Endodermal cell (in vitro differentiated cells): ENCODE measurements at regions not wholly inside any gene's neighbourhood (a gene's known extent, or its start where the extent isn't known, plus 50 kb on each side); places are given as distances from the start of the nearest gene placed in this dataset.
A peak's percentile ranks its signal among the peaks of the same experiment; 100 is the strongest.

ENCODE experiments used
- DNase-seq: peaks from one replicate; pipeline ENCODE4 v3.0.0-alpha.2; 2017
- H3K27ac ChIP-seq: 2 replicates; pipeline ENCODE4 v1.5.1; 2013; ENCODE audit warnings: mild to moderate bottlenecking, low read depth, low read length, moderate library complexity
- H3K27me3 ChIP-seq: 2 replicates; pipeline ENCODE4 v1.6.1; 2013; ENCODE audit warnings: mild to moderate bottlenecking, low read length, moderate library complexity; ENCODE audit not compliant: insufficient read depth, control insufficient read depth, poor library complexity, severe bottlenecking
- H3K36me3 ChIP-seq: 2 replicates; pipeline ENCODE4 v1.7.0; 2013; ENCODE audit warnings: mild to moderate bottlenecking, low read length, moderate library complexity; ENCODE audit not compliant: control insufficient read depth, insufficient read depth
- H3K4me1 ChIP-seq: one replicate; pipeline ENCODE4 v1.7.0; 2013; ENCODE audit warnings: low read length; ENCODE audit not compliant: control insufficient read depth, insufficient read depth
- H3K4me3 ChIP-seq: 2 replicates; pipeline ENCODE4 v1.5.1; 2013; ENCODE audit warnings: mild to moderate bottlenecking, low read length, moderate library complexity
- H3K9ac ChIP-seq: 2 replicates; pipeline ENCODE4 v1.6.1; 2013; ENCODE audit warnings: mild to moderate bottlenecking, low read length, moderate library complexity; ENCODE audit not compliant: poor library complexity, severe bottlenecking; ENCODE audit errors: extremely low read depth
- H3K9me3 ChIP-seq: 2 replicates; pipeline ENCODE4 v1.6.1; 2013; ENCODE audit warnings: mild to moderate bottlenecking, low read length, moderate library complexity; ENCODE audit not compliant: control insufficient read depth
- H3K27ac Mint-ChIP-seq: 2 replicates; pipeline ENCODE4 v1.8.0; 2020; ENCODE audit warnings: mixed read lengths
- H3K27me3 Mint-ChIP-seq: 2 replicates; pipeline ENCODE4 v1.8.0; 2021; ENCODE audit warnings: mild to moderate bottlenecking, mixed read lengths; ENCODE audit not compliant: insufficient read depth
- H3K36me3 Mint-ChIP-seq: 2 replicates; pipeline ENCODE4 v1.8.0; 2020; ENCODE audit warnings: low read depth, mixed read lengths
- H3K4me1 Mint-ChIP-seq: 2 replicates; pipeline ENCODE4 v1.8.0; 2020; ENCODE audit warnings: mixed read lengths
- H3K4me3 Mint-ChIP-seq: 2 replicates; pipeline ENCODE4 v1.8.0; 2020; ENCODE audit warnings: mild to moderate bottlenecking, moderate library complexity, mixed read lengths
- H3K9me3 Mint-ChIP-seq: 2 replicates; pipeline ENCODE4 v1.8.0; 2020; ENCODE audit warnings: mild to moderate bottlenecking, mixed read lengths
- CTCF ChIP-seq: fragments of 200-600 bp; sonication (generic); conservative IDR thresholded peaks from 2 replicates; pipeline ENCODE4 v1.5.0; 2021; ENCODE audit warnings: antibody characterized with exemption, mild to moderate bottlenecking
- WGBS, 2 experiments: methylation state at CpG; one replicate each; pipeline versions ENCODE4 v1.1.5 to v1.1.7; 2013; ENCODE audit warnings: missing lambda C conversion rate in 2 of 2, mixed read lengths in 1 of 2; ENCODE audit not compliant: insufficient coverage in 1 of 2, insufficient read length in 1 of 2; 5-methylcytosine and 5-hydroxymethylcytosine counted together

DNA sequence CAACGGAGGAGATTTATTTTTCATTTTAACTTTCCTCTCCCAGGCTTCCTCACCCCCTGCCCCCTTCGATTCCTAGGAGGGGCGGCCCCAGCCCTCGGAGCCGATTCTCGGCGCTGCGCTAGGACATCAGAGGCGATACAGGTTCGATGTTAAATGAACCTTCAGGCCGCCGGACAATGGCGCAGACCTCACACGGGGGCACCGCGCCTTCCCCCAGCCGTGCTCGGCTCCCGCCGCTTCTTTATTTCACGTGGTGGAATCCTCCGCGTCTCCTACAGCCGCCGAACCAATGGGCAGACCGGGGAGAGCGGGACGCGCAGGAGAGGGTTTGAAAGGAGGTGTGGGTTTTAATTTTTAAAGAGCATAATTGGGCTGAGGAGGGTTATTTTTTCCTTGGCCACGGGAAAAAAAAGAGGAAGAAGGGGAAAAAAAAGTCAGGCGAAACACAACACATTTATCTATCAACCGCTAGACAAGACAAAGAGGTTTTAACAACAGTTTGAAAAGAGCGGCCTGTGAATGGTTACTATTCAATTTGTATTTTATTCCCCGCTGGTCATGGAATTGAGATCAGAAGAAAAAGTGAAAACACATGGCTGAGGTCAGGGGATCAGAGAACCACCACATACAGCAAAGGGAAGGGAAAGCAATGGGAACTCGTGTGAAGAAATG is 126.8 kb downstream of the TMEM174 start:
- H3K27ac ChIP-seq: no peak overlapping the region
- H3K27ac Mint-ChIP-seq: no peak overlapping the region
- H3K4me1 Mint-ChIP-seq: peaks cover 41% of the 10 kb centered on the region
- H3K27me3 ChIP-seq: peaks cover 100% of the 10 kb centered on the region
- H3K4me1 ChIP-seq: peaks cover 10% of the 10 kb centered on the region
- no peaks in the 10 kb centered on the region for H3K9me3 ChIP-seq
- no peaks in the 10 kb centered on the region for H3K36me3 Mint-ChIP-seq
- peaks cover 98% of the 10 kb centered on the region for H3K27me3 Mint-ChIP-seq
- 1% methylated on average over 14 to 34 of the region's 35 CpGs for WGBS, 2 experiments
- H3K9ac ChIP-seq: no peak overlapping the region
- no peak for TF ChIP-seq CTCF
- no peaks in the 10 kb centered on the region for H3K9me3 Mint-ChIP-seq
- H3K4me3 Mint-ChIP-seq: peak overlapping the region; percentile 38
- DNase-seq: peak; percentile 77
- peak overlapping the region; percentile 69 for H3K4me3 ChIP-seq
- H3K36me3 ChIP-seq: no peaks in the 10 kb centered on the region

- Histone ChIP-seq H3K27me3 (peaks cover 95% of the 10 kb centered on the region), H3K9me3 (no peaks in the 10 kb centered on the region), H3K27ac (no peak overlapping the region), H3K4me3 (peak overlapping the region; percentile 69), H3K4me1 (peaks cover 10% of the 10 kb centered on the region), H3K36me3 (no peaks in the 10 kb centered on the region), H3K9ac (no peak overlapping the region)
- DNase-seq: peak; percentile 87
- Mint-ChIP-seq H3K27me3 (peaks cover 98% of the 10 kb centered on the region), H3K4me3 (peak overlapping the region; percentile 38), H3K36me3 (no peaks in the 10 kb centered on the region), H3K4me1 (peaks cover 41% of the 10 kb centered on the region), H3K9me3 (no peaks in the 10 kb centered on the region), H3K27ac (no peak overlapping the region)
- peak; percentile 75 for TF ChIP-seq CTCF
- 0 to 1% methylated on average over 22 to 66 of the region's 66 CpGs for WGBS, 2 experiments
Measured at GRCh38 chr5:73298772-73299630, 126.0 kb downstream of the TMEM174 start.

DNA sequence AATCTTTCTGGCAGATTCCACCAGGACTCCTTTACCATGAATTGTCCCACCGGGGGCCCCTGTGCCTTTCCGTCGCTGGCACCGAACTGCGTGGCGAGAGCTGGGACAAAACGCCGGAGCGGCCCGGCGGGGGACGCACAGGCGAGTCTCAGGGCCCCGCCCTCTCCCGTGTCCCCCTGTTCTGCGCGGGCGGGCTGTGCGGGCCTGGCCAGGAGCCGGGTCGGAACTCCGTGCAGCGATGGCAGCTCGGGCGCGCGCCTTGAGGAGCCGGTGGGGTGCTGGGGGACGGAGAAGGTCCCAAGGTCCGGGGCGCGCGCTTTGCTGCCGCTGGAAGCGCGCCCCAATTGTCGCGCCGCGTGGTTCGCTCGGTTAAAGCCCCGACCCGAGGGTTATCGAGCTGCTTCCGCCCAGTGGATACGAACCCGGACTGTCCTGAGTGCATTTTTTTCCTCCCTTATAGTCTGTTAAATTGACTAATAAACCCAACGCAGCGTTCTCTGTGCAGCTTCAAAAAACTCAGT is 125.3 kb downstream of the TMEM174 start:
- Mint-ChIP-seq H3K27me3 (peaks cover 99% of the 10 kb centered on the region), H3K4me1 (peaks cover 41% of the 10 kb centered on the region), H3K4me3 (peak overlapping the region; percentile 38), H3K27ac (no peak overlapping the region), H3K9me3 (no peaks in the 10 kb centered on the region), H3K36me3 (no peaks in the 10 kb centered on the region)
- no peak for DNase-seq
- Histone ChIP-seq H3K4me3 (peak overlapping the region; percentile 69), H3K4me1 (peaks cover 10% of the 10 kb centered on the region), H3K27ac (no peak overlapping the region), H3K9me3 (no peaks in the 10 kb centered on the region), H3K27me3 (peaks cover 92% of the 10 kb centered on the region), H3K36me3 (no peaks in the 10 kb centered on the region), H3K9ac (no peak overlapping the region)
- TF ChIP-seq CTCF: no peak
- whole genome bisulfite sequencing, 2 experiments: 1 to 2% methylated on average over 34 to 50 of the region's 50 CpGs
